RWPE2 (cell line): ENCODE measurements at regions not wholly inside any gene's neighbourhood (a gene's known extent, or its start where the extent isn't known, plus 50 kb on each side); places are given as distances from the start of the nearest gene placed in this dataset.

Experiments used
- ATAC-seq: fragments of 200-7000 bp; cut with Tn5 transposase; 3 replicates; pipeline ENCODE4 v1.9.1; 2021; ENCODE audit warnings: low read depth
- DNase-seq: peaks from one replicate; pipeline ENCODE4 v3.0.0-alpha.2; 2020; ENCODE audit warnings: low spot score
- H3K27ac ChIP-seq: fragments of 450-650 bp; 2 replicates; pipeline ENCODE4 v1.5.1; 2017; ENCODE audit warnings: mild to moderate bottlenecking; ENCODE audit not compliant: poor library complexity, severe bottlenecking
- H3K27me3 ChIP-seq: fragments of 250-450 bp; sonication (Bioruptor Pico); 2 replicates; pipeline ENCODE4 v1.5.1; 2021; ENCODE audit warnings: mild to moderate bottlenecking, moderate library complexity; ENCODE audit not compliant: insufficient read depth, poor library complexity, severe bottlenecking
- H3K36me3 ChIP-seq: fragments of 250-450 bp; sonication (Bioruptor Pico); 2 replicates; pipeline ENCODE4 v1.5.1; 2020; ENCODE audit warnings: low read depth, mild to moderate bottlenecking, moderate library complexity
- H3K4me1 ChIP-seq: fragments of 250-450 bp; sonication (Bioruptor Pico); 2 replicates; pipeline ENCODE4 v1.5.1; 2021; ENCODE audit warnings: mild to moderate bottlenecking, moderate library complexity; ENCODE audit not compliant: insufficient read depth, poor library complexity, severe bottlenecking
- H3K4me3 ChIP-seq: fragments of 250-450 bp; sonication (Bioruptor Pico); 2 replicates; pipeline ENCODE4 v1.5.1; 2021; ENCODE audit warnings: mild to moderate bottlenecking, moderate library complexity; ENCODE audit not compliant: severe bottlenecking
- H3K9me3 ChIP-seq: fragments of 250-450 bp; sonication (Bioruptor Pico); 2 replicates; pipeline ENCODE4 v1.5.1; 2021; ENCODE audit warnings: mild to moderate bottlenecking, moderate library complexity; ENCODE audit not compliant: severe bottlenecking
- CTCF ChIP-seq: fragments of 450-650 bp; IDR thresholded peaks from one replicate; pipeline ENCODE4 v1.5.1; 2017; ENCODE audit warnings: mild to moderate bottlenecking, moderate library complexity; ENCODE audit not compliant: poor library complexity, severe bottlenecking

DNA sequence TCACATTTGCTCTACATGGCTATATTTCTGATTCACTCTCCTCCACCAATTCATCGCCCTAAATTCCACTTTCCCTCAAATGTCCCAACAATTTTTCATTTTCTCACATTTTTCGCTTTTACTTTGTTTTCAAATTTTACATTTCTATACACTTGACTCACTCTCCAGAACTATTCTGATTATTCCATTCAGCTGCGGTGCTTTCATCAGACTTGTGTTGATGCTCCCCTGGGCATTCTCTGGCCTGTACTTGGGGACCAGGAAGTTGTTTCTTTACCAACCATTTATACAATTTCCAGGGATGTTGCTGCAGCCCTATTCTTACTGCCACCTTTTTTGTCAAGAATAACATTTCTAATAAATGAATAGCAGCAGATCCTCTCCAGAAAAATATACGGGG, 444.8 kb downstream of the MAFB start:
- Histone ChIP-seq H3K4me1 (no peaks in the 10 kb centered on the region), H3K27ac (no peak overlapping the region), H3K9me3 (no peaks in the 10 kb centered on the region), H3K36me3 (no peaks in the 10 kb centered on the region), H3K27me3 (no peaks in the 10 kb centered on the region), H3K4me3 (no peak overlapping the region)
- no peak for DNase-seq
- ATAC-seq, result no peak
- no peak for TF ChIP-seq CTCF

GRCh38 chr20:40241596-40242343, 447.3 kb downstream of the MAFB start:
- H3K4me3 ChIP-seq, result no peak overlapping the region
- no peak for DNase-seq
- ATAC-seq, result 0 out of 3 replicates have a peak, but pooled peaks have one; percentile 14
- H3K4me1 ChIP-seq, result no peaks in the 10 kb centered on the region
- TF ChIP-seq CTCF, result no peak
- H3K27ac ChIP-seq, result no peak overlapping the region
- no peaks in the 10 kb centered on the region for H3K36me3 ChIP-seq
- H3K9me3 ChIP-seq, result no peaks in the 10 kb centered on the region
- peaks cover 11% of the 10 kb centered on the region for H3K27me3 ChIP-seq

- peaks cover 15% of the 10 kb centered on the region for H3K27me3 ChIP-seq
- ATAC-seq (no peak), DNase-seq (no peak)
- no peak for TF ChIP-seq CTCF
- no peaks in the 10 kb centered on the region for H3K36me3 ChIP-seq
- H3K27ac ChIP-seq, result no peak overlapping the region
- no peak overlapping the region for H3K4me3 ChIP-seq
- no peaks in the 10 kb centered on the region for H3K4me1 ChIP-seq
- H3K9me3 ChIP-seq, result no peaks in the 10 kb centered on the region
These were observed 450.5 kb downstream of the MAFB start for GRCh38 chr20:40238511-40238910.

DNA sequence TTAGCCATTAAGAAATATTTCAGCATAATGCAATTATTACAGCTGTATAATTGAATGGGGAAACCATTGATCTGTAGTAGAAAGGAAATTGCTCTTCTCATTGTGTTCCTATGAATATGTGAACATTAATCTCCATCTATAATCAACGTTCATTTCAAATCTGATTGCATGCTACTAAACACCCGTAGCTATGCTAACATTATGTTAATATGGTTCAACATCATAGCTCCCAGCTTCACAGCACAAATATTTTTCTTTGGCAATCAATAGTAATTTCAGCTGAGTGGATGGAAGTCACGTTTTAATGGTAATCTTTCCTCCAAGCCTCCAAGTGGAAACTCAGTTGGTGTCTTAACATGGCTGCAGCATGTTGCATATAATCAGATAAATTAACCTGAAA, 454.4 kb downstream of the MAFB start:
- Histone ChIP-seq H3K36me3 (no peaks in the 10 kb centered on the region), H3K4me1 (no peaks in the 10 kb centered on the region), H3K27me3 (peaks cover 15% of the 10 kb centered on the region), H3K9me3 (no peaks in the 10 kb centered on the region), H3K27ac (no peak overlapping the region), H3K4me3 (no peak overlapping the region)
- no peak for ATAC-seq
- no peak for DNase-seq
- no peak for TF ChIP-seq CTCF

- ATAC-seq (0 out of 3 replicates have a peak, but pooled peaks have one; percentile 36), DNase-seq (no peak)
- Histone ChIP-seq H3K4me3 (no peak overlapping the region), H3K27me3 (peaks cover 13% of the 10 kb centered on the region), H3K4me1 (no peaks in the 10 kb centered on the region), H3K36me3 (no peaks in the 10 kb centered on the region), H3K9me3 (no peaks in the 10 kb centered on the region), H3K27ac (no peak overlapping the region)
- TF ChIP-seq CTCF, result no peak
These were observed 455.6 kb downstream of the MAFB start for GRCh38 chr20:40233406-40233805.
